NCI-H2107 treated with DMSO at 0.1 percent for 48 hours (cell line): ENCODE measurements at regions not wholly inside any gene's neighbourhood (a gene's known extent, or its start where the extent isn't known, plus 50 kb on each side); places are given as distances from the start of the nearest gene placed in this dataset.

ENCODE experiments used
- DNase-seq: peaks from one replicate; lab custom pipeline; 2025; ENCODE audit not compliant: unreplicated experiment; lab: John Stamatoyannopoulos, UW

GRCh38 chr21:34311561-34312330 lies 52.1 kb upstream of the KCNE2 start:
- DNase-seq = no peak

- DNase-seq = no peak
Measured at GRCh38 chr21:34313116-34313515, 50.7 kb upstream of the KCNE2 start.
